GM12878 (cell line): ENCODE measurements at regions not wholly inside any gene's neighbourhood (a gene's known extent, or its start where the extent isn't known, plus 50 kb on each side); places are given as distances from the start of the nearest gene placed in this dataset.

ENCODE experiments used
- ATAC-seq: fragments of 200-7000 bp; cut with Tn5 transposase; 3 replicates; pipeline ENCODE4 v1.9.1; 2020; ENCODE audit warnings: mild to moderate bottlenecking, moderate library complexity
- BruUV-seq: library from RNA; stranded (reverse); fragments of 400-500 nt; replicated peaks from 2 replicates; lab custom pipeline; 2021; lab: Mats Ljungman, UMichigan
- CTCF ChIA-PET: fragments of 300-600 bp; sonication (Branson Sonifier 250); formaldehyde crosslinking; extraction: SDS; loops from one replicate; lab custom pipeline; 2021; ENCODE audit warnings: inconsistent platforms; lab: Yijun Ruan, JAX
- POLR2A ChIA-PET: fragments of 350-600 bp; formaldehyde crosslinking; extraction: SDS; loops from one replicate; lab custom pipeline; 2021; ENCODE audit warnings: inconsistent platforms; lab: Charles Lee
- RAD21 ChIA-PET: fragments of 300-600 bp; sonication (Branson Sonifier 250); formaldehyde crosslinking; loops from one replicate; lab custom pipeline; 2023; ENCODE audit warnings: antibody characterized with exemption; ENCODE audit not compliant: unreplicated experiment; lab: Charles Lee
- SMC1A ChIA-PET: fragments of 300-600 bp; sonication (Branson Sonifier 250); formaldehyde crosslinking; loops from one replicate; lab custom pipeline; 2023; ENCODE audit not compliant: unreplicated experiment, uncharacterized antibody; lab: Charles Lee
- DNase-seq: peaks from one replicate; pipeline ENCODE4 v3.0.0-alpha.2; 2011; ENCODE audit warnings: low read depth, low spot score
- FAIRE-seq: peaks from 3 replicates; lab custom pipeline; 2011; peaks lifted over from hg19 to GRCh38; lab: Jason Lieb, UNC
- H2AFZ ChIP-seq: 2 replicates; pipeline ENCODE4 v1.6.0; 2011; ENCODE audit warnings: low read depth, low read length, control low read depth; ENCODE audit not compliant: control insufficient read depth
- H3K27ac ChIP-seq: 2 replicates; pipeline ENCODE4 v1.5.1; 2011; ENCODE audit warnings: control low read depth; ENCODE audit not compliant: control insufficient read depth, insufficient read depth
- H3K27me3 ChIP-seq, 2 experiments: replicated peaks in 1 of 2; 2 replicates each; pipeline versions ENCODE4 v1.6.0 to v1.6.1; 2011; ENCODE audit warnings: low read length in 1 of 2; ENCODE audit not compliant: control insufficient read depth in 2 of 2, insufficient read depth in 2 of 2
- H3K36me3 ChIP-seq, 2 experiments: 2 replicates each; pipeline ENCODE4 v1.5.1; 2011; ENCODE audit warnings: low read length in 1 of 2; ENCODE audit not compliant: control insufficient read depth in 2 of 2, insufficient read depth in 2 of 2
- H3K4me1 ChIP-seq: 2 replicates; pipeline ENCODE4 v1.6.1; 2011; ENCODE audit warnings: mild to moderate bottlenecking, low read length, moderate library complexity, mixed read lengths; ENCODE audit not compliant: control insufficient read depth, insufficient read depth
- H3K4me2 ChIP-seq: 2 replicates; pipeline ENCODE4 v1.6.0; 2011; ENCODE audit warnings: control low read depth; ENCODE audit not compliant: control insufficient read depth, insufficient read depth
- H3K4me3 ChIP-seq: fragments of 200-600 bp; sonication (generic); 2 replicates; pipeline ENCODE4 v1.5.1; 2016
- H3K79me2 ChIP-seq: 2 replicates; pipeline ENCODE4 v1.6.0; 2011; ENCODE audit warnings: low read length; ENCODE audit not compliant: control insufficient read depth, insufficient read depth
- H3K9ac ChIP-seq: 2 replicates; pipeline ENCODE4 v1.8.0; 2011; ENCODE audit warnings: low read length, control low read depth, mixed read lengths; ENCODE audit not compliant: control insufficient read depth, insufficient read depth
- H3K9me3 ChIP-seq: replicated peaks from 3 replicates; pipeline ENCODE4 v1.5.1; 2011; ENCODE audit warnings: mild to moderate bottlenecking, low read length; ENCODE audit not compliant: control insufficient read depth, insufficient read depth
- H4K20me1 ChIP-seq: 2 replicates; pipeline ENCODE4 v1.6.0; 2011; ENCODE audit not compliant: control insufficient read depth, insufficient read depth
- ASH2L ChIP-seq: fragments of 300-600, 200-600 bp; sonication (generic); IDR thresholded peaks from 2 replicates; pipeline ENCODE4 v1.6.1; 2017; ENCODE audit warnings: low read depth, mild to moderate bottlenecking, borderline replicate concordance
- ATF7 ChIP-seq: fragments of 450-650 bp; IDR thresholded peaks from 2 replicates; pipeline ENCODE4 v1.6.1; 2016; ENCODE audit warnings: low read depth, mild to moderate bottlenecking
- CHD4 ChIP-seq: fragments of 200-600 bp; sonication (generic); IDR thresholded peaks from 2 replicates; pipeline ENCODE4 v1.6.1; 2016; ENCODE audit warnings: mild to moderate bottlenecking
- EED ChIP-seq: sonication (generic); IDR thresholded peaks from 2 replicates; pipeline ENCODE4 v1.6.1; 2016; ENCODE audit warnings: antibody characterized with exemption, low read depth
- ELK1 ChIP-seq: IDR thresholded peaks from 2 replicates; pipeline ENCODE4 v1.6.1; 2012; ENCODE audit warnings: low read depth, low read length, improper control_type of control experiment
- EZH2 ChIP-seq: IDR thresholded peaks from 2 replicates; pipeline ENCODE4 v1.6.1; 2012; ENCODE audit warnings: low read depth, mild to moderate bottlenecking, control low read depth, inconsistent platforms, low read length, borderline replicate concordance; ENCODE audit not compliant: control insufficient read depth
- HCFC1 ChIP-seq: fragments of 150-350 bp; IDR thresholded peaks from 2 replicates; pipeline ENCODE4 v1.6.1; 2014; ENCODE audit warnings: low read length
- HDAC2 ChIP-seq: fragments of 200-600 bp; sonication (generic); IDR thresholded peaks from 2 replicates; pipeline ENCODE4 v1.6.1; 2017
- IRF3 ChIP-seq: fragments of 450-650 bp; IDR thresholded peaks from 2 replicates; pipeline ENCODE4 v1.6.1; 2014; ENCODE audit warnings: mild to moderate bottlenecking
- MLLT1 ChIP-seq: fragments of 450-650 bp; IDR thresholded peaks from 2 replicates; pipeline ENCODE4 v1.6.1; 2016; ENCODE audit warnings: mild to moderate bottlenecking
- NFXL1 ChIP-seq: fragments of 450-650 bp; IDR thresholded peaks from 2 replicates; pipeline ENCODE4 v1.6.1; 2017; ENCODE audit warnings: antibody characterized with exemption, mild to moderate bottlenecking, borderline replicate concordance
- SMARCA5 ChIP-seq: fragments of 450-650 bp; IDR thresholded peaks from 2 replicates; pipeline ENCODE4 v1.6.1; 2017; ENCODE audit warnings: mild to moderate bottlenecking
- SP1 ChIP-seq: IDR thresholded peaks from one replicate; pipeline ENCODE4 v1.6.1; 2011; ENCODE audit warnings: low read depth, low read length
- TBL1XR1 ChIP-seq: IDR thresholded peaks from 2 replicates; pipeline ENCODE4 v1.6.1; 2012; ENCODE audit warnings: low read depth, low read length, improper control_type of control experiment
- USF2 ChIP-seq: IDR thresholded peaks from 2 replicates; pipeline ENCODE4 v1.6.1; 2011; ENCODE audit warnings: low read depth, low read length, improper control_type of control experiment, borderline replicate concordance
- YY1 ChIP-seq: IDR thresholded peaks from 2 replicates; pipeline ENCODE4 v1.6.1; 2011; ENCODE audit warnings: low read depth, mild to moderate bottlenecking, low read length
- ZBED1 ChIP-seq: IDR thresholded peaks from 2 replicates; pipeline ENCODE4 v1.6.1; 2016; ENCODE audit warnings: borderline replicate concordance
- ZBTB33 ChIP-seq: fragments of 450-650 bp; IDR thresholded peaks from 2 replicates; pipeline ENCODE4 v1.6.1; 2017; ENCODE audit warnings: mild to moderate bottlenecking
- ZNF24 ChIP-seq: fragments of 450-650 bp; IDR thresholded peaks from 2 replicates; pipeline ENCODE4 v1.6.1; 2017; ENCODE audit warnings: antibody characterized with exemption, mild to moderate bottlenecking
- ZNF384 ChIP-seq: IDR thresholded peaks from 2 replicates; pipeline ENCODE4 v1.6.1; 2012; ENCODE audit warnings: low read depth, mild to moderate bottlenecking, low read length, improper control_type of control experiment, borderline replicate concordance
- WGBS: methylation state at CpG from one replicate; pipeline ENCODE4 v1.1.6; 2016; ENCODE audit warnings: low lambda C conversion rate; ENCODE audit not compliant: insufficient replicate concordance, insufficient coverage; ENCODE audit errors: missing lambda C conversion rate; 5-methylcytosine and 5-hydroxymethylcytosine counted together
- in situ Hi-C: fragments of 300-500 bp; cut with MboI; formaldehyde crosslinking; loops from 9 replicates; pipeline ENCODE4 v1.14.3; 2018; ENCODE audit warnings: mixed read lengths
- intact Hi-C: fragments of 100-400 bp; cut with micrococcal nuclease; formaldehyde crosslinking; loops from one replicate; pipeline ENCODE4 v1.14.2; 2022; ENCODE audit not compliant: unreplicated experiment

GRCh38 chr22:22432479-22432878 lies 76.1 kb downstream of the ZNF280B start:
- no peak for FAIRE-seq
- H3K4me2 ChIP-seq = no peak overlapping the region
- ChIA-PET SMC1A (interaction anchor here (1.1 to 4.8 kb wide), 4 partner anchors 18 to 149 kb away, joined by 3 to 53 read pairs (median 3); no protein-coding TSS in a partner anchor), RAD21 (interaction anchor here (1.0 to 3.3 kb wide), 6 partner anchors 10 to 166 kb away, joined by 4 to 21 read pairs (median 6); no protein-coding TSS in a partner anchor), CTCF (interaction anchor here (0.8 to 6.6 kb wide), 7 partner anchors 11 to 120 kb away, joined by 3 to 75 read pairs (median 5); no protein-coding TSS in a partner anchor), POLR2A (no interaction called here)
- no peaks in the 10 kb centered on the region for H4K20me1 ChIP-seq
- no peak overlapping the region for H3K27ac ChIP-seq
- H3K9ac ChIP-seq = no peak overlapping the region
- no peaks in the 10 kb centered on the region for H3K9me3 ChIP-seq
- DNase-seq = no peak
- no peak overlapping the region for H3K4me3 ChIP-seq
- H3K79me2 ChIP-seq = no peaks in the 10 kb centered on the region
- ATAC-seq = no peak
- no peaks in the 10 kb centered on the region for H3K27me3 ChIP-seq
- WGBS = 0% methylated on average over 1 of the region's 1 CpG
- no peaks in the 10 kb centered on the region for H3K4me1 ChIP-seq
- no peak for TF ChIP-seq HDAC2
- TF ChIP-seq EED = no peak
- no peak for TF ChIP-seq MLLT1
- TF ChIP-seq ATF7 = no peak
- no peak for TF ChIP-seq ZNF384
- no peak for TF ChIP-seq YY1
- TF ChIP-seq ZNF24 = no peak
- no peak for TF ChIP-seq ASH2L
- no peak for TF ChIP-seq USF2
- TF ChIP-seq IRF3 = no peak
- no peak for TF ChIP-seq SMARCA5
- no peak for TF ChIP-seq HCFC1
- no peak for TF ChIP-seq NFXL1
- no peak for TF ChIP-seq ELK1
- no peak for TF ChIP-seq SP1
- no peak for TF ChIP-seq ZBED1
- no peak for TF ChIP-seq EZH2
- TF ChIP-seq ZBTB33 = no peak
- no peak for TF ChIP-seq TBL1XR1
- TF ChIP-seq CHD4 = no peak
- in situ Hi-C loops = no loop called here
- H3K36me3 ChIP-seq = no peaks in the 10 kb centered on the region
- H2AFZ ChIP-seq = no peak overlapping the region
- BruUV-seq = no TSS peak
- intact Hi-C loops = no loop called here
